BJ (cell line): ENCODE measurements at regions not wholly inside any gene's neighbourhood (a gene's known extent, or its start where the extent isn't known, plus 50 kb on each side); places are given as distances from the start of the nearest gene placed in this dataset.

ENCODE experiments used
- CTCF ChIA-PET: fragments of 350-600 bp; formaldehyde crosslinking; extraction: SDS; loops from one replicate; lab custom pipeline; 2021; ENCODE audit warnings: antibody characterized with exemption, inconsistent platforms; lab: Yijun Ruan, JAX
- POLR2A ChIA-PET: fragments of 300-600 bp; sonication (Branson Sonifier 250); formaldehyde crosslinking; extraction: SDS; loops from one replicate; lab custom pipeline; 2021; ENCODE audit warnings: antibody characterized with exemption; lab: Charles Lee
- DNase-seq: peaks from one replicate; pipeline ENCODE4 v3.0.0-alpha.2; 2011; ENCODE audit warnings: low read depth
- H3K27me3 ChIP-seq: 2 replicates; pipeline ENCODE4 v1.6.0; 2011; ENCODE audit warnings: low read length; ENCODE audit not compliant: control insufficient read depth, insufficient read depth
- H3K36me3 ChIP-seq: 2 replicates; pipeline ENCODE4 v1.5.1; 2011; ENCODE audit warnings: low read length; ENCODE audit not compliant: control insufficient read depth, insufficient read depth
- H3K4me3 ChIP-seq: 2 replicates; pipeline ENCODE4 v1.5.1; 2011; ENCODE audit warnings: low read depth, mild to moderate bottlenecking, control low read depth, low read length
- TF ChIP-seq, protein P1 (sequence below): IDR thresholded peaks from 2 replicates; pipeline ENCODE4 v1.5.1; 2011; ENCODE audit warnings: low read depth, mild to moderate bottlenecking, control low read depth, inconsistent platforms, low read length, moderate library complexity; ENCODE audit not compliant: insufficient read depth

GRCh38 chr13:85671336-85671735, 127.9 kb downstream of the SLITRK6 start:
- Histone ChIP-seq H3K36me3 (no peaks in the 10 kb centered on the region), H3K4me3 (no peak overlapping the region), H3K27me3 (no peaks in the 10 kb centered on the region)
- ChIA-PET POLR2A (no interaction called here), CTCF (no interaction called here)
- DNase-seq, result no peak
- TF ChIP-seq, protein P1, sequence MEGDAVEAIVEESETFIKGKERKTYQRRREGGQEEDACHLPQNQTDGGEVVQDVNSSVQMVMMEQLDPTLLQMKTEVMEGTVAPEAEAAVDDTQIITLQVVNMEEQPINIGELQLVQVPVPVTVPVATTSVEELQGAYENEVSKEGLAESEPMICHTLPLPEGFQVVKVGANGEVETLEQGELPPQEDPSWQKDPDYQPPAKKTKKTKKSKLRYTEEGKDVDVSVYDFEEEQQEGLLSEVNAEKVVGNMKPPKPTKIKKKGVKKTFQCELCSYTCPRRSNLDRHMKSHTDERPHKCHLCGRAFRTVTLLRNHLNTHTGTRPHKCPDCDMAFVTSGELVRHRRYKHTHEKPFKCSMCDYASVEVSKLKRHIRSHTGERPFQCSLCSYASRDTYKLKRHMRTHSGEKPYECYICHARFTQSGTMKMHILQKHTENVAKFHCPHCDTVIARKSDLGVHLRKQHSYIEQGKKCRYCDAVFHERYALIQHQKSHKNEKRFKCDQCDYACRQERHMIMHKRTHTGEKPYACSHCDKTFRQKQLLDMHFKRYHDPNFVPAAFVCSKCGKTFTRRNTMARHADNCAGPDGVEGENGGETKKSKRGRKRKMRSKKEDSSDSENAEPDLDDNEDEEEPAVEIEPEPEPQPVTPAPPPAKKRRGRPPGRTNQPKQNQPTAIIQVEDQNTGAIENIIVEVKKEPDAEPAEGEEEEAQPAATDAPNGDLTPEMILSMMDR, result no peak

DNA sequence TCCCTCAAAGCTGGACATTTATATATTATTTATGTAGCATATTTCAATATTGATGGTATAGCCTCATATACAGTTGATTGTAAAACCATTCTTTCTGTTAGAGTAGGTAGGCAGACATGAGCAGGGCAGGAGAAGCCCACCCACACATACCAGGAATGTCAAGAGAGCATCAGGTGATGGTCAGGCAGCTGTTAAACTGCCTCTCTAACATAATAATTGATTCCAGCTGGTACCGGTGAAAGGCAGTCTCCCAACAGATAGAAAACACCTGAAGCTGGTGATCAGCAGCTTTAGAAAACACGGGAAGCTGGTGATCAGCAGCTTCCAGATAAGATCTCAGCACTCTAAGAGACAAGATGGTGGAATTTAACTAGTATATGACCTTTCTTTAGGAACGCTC, 132.9 kb downstream of the SLITRK6 start:
- Histone ChIP-seq H3K4me3 (no peak overlapping the region), H3K36me3 (no peaks in the 10 kb centered on the region), H3K27me3 (no peaks in the 10 kb centered on the region)
- TF ChIP-seq, protein P1, result no peak
- DNase-seq, result no peak
- ChIA-PET CTCF (no interaction called here), POLR2A (no interaction called here)

DNA sequence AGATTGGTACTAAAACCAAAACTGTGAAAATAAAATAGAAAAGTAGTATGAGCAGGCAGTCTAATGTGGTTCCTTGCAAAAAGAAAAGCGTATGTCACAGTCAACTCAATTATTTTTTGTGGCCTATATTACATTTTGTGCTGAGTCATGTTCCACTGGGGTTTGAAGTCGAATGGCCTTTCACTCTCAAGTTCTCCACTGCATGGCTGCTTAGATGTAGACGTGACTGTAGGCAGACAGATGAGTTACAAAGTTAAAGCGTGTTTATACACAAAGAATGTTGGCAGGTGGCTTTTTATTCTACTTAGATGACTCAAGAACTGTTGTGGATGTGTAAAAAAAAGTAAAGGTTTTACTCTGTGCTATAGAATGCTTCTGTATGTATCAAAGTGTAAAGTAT, 133.9 kb downstream of the SLITRK6 start:
- Histone ChIP-seq H3K27me3 (no peaks in the 10 kb centered on the region), H3K4me3 (no peak overlapping the region), H3K36me3 (no peaks in the 10 kb centered on the region)
- TF ChIP-seq, protein P1, result no peak
- ChIA-PET CTCF (no interaction called here), POLR2A (no interaction called here)
- DNase-seq, result no peak

DNA sequence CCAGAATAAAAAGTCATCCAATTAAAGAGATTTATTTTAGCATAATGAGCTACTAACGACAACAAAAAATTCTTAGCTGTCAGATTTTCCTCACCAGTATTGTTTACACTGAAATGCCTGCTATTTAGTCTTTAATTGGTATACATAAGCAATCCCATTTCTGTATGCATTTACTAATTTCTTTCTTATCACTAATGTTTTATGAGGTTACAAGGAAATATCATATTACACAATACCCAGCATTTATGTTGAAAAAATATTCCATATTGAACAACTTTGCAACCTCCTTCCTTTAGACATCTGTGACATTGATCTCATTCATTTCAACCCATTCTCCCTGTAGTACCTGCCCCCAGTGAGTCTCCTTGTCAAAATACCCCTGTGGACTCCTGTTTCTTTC, 135.4 kb downstream of the SLITRK6 start:
- no peaks in the 10 kb centered on the region for H3K36me3 ChIP-seq
- POLR2A ChIA-PET, result no interaction called here
- TF ChIP-seq, protein P1, result no peak
- H3K4me3 ChIP-seq, result no peak overlapping the region
- CTCF ChIA-PET, result no interaction called here
- DNase-seq, result no peak
- no peaks in the 10 kb centered on the region for H3K27me3 ChIP-seq

DNA sequence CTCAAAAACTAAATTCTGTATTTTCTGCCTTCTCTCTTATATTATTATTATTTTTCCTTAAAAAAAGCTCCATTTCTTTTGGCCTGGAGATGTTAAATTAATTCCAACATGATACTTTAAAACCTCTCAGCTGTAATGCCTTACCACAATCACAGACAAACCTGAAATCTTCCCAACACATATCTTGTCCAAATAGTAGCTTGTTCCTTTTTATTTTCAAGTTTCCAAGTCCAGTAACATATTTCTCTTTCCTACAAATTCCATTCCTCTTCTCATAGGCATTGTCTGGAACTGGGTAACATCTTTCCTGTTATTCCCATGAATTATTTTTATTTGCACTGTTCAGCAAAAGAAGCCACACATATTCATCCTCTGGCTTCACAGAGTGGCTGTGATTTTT, 137.0 kb downstream of the SLITRK6 start:
- DNase-seq, result no peak
- ChIA-PET CTCF (no interaction called here), POLR2A (no interaction called here)
- H3K4me3 ChIP-seq, result no peak overlapping the region
- TF ChIP-seq, protein P1, result no peak
- H3K27me3 ChIP-seq, result no peaks in the 10 kb centered on the region
- H3K36me3 ChIP-seq, result no peaks in the 10 kb centered on the region
